SH-SY5Y (cell line): ENCODE measurements at regions not wholly inside any gene's neighbourhood (a gene's known extent, or its start where the extent isn't known, plus 50 kb on each side); places are given as distances from the start of the nearest gene placed in this dataset.

ENCODE experiments used
- GATA2 ChIP-seq: IDR thresholded peaks from 2 replicates; pipeline ENCODE4 v1.6.1; 2011; ENCODE audit warnings: mild to moderate bottlenecking, low read depth, low read length
- GATA3 ChIP-seq: IDR thresholded peaks from 2 replicates; pipeline ENCODE4 v1.6.1; 2011; ENCODE audit warnings: low read depth, mild to moderate bottlenecking, low read length, moderate library complexity

DNA sequence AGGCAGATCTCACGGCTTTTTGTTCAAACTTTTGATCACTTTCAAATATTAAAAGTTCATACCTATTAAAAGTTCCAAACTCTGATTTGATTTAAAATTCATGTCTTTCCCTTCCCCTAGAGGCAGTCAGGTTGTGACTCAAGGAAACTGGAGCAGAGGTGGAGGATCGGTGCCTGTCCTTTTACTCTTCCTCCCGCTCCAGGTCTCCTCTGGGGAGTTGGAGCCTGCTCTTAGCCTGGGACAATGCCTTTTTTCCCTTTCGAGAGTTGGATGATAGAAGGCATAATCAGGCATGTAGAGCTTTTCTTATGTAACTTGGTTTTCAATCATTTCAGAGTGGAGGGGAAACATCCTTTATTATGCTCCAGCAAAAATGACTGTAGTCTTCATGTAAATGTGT, 1706.1 kb upstream of the CELF4 start:
- TF ChIP-seq GATA2 (no peak), GATA3 (no peak)
